ENCODE measurements at regions not wholly inside any gene's neighbourhood (a gene's known extent, or its start where the extent isn't known, plus 50 kb on each side); places are given as distances from the start of the nearest gene placed in this dataset.

DNA sequence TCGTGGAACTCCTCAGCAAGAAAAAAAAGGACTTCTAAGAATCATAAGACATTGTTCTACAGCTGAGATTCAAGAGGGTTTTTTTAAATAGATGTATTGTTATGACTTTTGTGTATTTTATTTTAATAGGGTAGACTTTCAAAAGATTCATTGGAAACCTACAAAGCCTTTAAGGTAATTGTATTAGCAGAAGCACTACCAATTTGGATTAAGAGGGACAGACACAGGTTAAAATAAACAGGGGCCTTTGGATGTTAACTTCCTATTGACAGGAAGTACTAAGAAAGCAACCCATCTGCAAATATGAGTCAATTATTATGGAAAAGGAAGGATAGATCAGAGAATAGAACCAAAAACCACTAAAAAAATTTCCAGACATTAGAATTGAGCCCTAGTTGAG lies 153.5 kb downstream of the HDGFL1 start:
- TF ChIP-seq, protein P1, sequence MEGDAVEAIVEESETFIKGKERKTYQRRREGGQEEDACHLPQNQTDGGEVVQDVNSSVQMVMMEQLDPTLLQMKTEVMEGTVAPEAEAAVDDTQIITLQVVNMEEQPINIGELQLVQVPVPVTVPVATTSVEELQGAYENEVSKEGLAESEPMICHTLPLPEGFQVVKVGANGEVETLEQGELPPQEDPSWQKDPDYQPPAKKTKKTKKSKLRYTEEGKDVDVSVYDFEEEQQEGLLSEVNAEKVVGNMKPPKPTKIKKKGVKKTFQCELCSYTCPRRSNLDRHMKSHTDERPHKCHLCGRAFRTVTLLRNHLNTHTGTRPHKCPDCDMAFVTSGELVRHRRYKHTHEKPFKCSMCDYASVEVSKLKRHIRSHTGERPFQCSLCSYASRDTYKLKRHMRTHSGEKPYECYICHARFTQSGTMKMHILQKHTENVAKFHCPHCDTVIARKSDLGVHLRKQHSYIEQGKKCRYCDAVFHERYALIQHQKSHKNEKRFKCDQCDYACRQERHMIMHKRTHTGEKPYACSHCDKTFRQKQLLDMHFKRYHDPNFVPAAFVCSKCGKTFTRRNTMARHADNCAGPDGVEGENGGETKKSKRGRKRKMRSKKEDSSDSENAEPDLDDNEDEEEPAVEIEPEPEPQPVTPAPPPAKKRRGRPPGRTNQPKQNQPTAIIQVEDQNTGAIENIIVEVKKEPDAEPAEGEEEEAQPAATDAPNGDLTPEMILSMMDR (conservative IDR thresholded peaks at IDR 0.05; ENCODE audit: low read depth) = no peak
- CTCF ChIA-PET = no interaction called here
- POLR2A ChIA-PET (ENCODE audit: low non-redundant PET) = no interaction called here
- no peak for DNase-seq (ENCODE audit: low spot score)
- no peak overlapping the region for H3K27ac ChIP-seq

DNA sequence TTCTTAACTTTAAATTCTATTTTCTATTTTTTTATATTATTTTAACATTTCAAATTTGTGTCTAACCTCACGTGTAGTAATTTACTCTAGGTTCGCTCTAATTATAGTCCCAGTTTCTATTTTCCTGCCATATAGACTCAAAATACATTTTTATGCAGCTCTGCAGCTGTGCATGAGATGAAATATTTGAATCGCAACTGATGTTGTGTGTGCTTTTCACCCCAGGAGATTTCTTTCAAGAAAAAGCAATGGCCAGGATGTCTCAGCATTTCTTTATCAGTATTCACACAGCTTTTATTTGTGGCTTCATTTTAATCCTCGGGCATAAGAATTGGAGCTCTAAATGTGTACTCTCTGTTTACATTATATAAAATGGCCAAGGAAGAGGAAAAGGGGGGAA lies 157.6 kb downstream of the HDGFL1 start:
- CTCF ChIA-PET = no interaction called here
- no peak overlapping the region for H3K27ac ChIP-seq
- TF ChIP-seq, protein P1 (conservative IDR thresholded peaks at IDR 0.05; ENCODE audit: low read depth) = no peak
- DNase-seq (ENCODE audit: low spot score) = no peak
- POLR2A ChIA-PET (ENCODE audit: low non-redundant PET) = no interaction called here

DNA sequence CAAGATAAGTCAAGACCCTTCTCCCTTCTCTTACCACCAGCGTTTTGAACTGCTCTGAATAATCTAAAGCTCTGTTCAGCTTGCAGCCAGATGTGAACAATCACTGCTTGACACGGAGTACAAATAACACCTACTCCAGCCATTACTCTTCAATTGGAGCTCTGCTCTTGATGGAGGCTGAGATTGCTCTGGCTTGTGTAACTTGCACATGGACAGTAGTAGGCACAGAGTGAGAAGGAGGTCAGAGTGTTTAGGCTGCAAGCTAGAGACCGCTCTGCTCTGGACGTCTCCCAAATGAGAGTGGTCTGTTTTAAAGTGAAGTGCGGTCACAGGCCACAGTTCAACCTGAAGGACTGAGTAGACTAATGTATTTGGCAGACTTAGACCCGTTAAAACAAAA lies 158.3 kb downstream of the HDGFL1 start:
- TF ChIP-seq, protein P1 (conservative IDR thresholded peaks at IDR 0.05; ENCODE audit: low read depth) = no peak
- H3K27ac ChIP-seq = no peak overlapping the region
- POLR2A ChIA-PET (ENCODE audit: low non-redundant PET) = no interaction called here
- CTCF ChIA-PET = no interaction called here
- no peak for DNase-seq (ENCODE audit: low spot score)

DNA sequence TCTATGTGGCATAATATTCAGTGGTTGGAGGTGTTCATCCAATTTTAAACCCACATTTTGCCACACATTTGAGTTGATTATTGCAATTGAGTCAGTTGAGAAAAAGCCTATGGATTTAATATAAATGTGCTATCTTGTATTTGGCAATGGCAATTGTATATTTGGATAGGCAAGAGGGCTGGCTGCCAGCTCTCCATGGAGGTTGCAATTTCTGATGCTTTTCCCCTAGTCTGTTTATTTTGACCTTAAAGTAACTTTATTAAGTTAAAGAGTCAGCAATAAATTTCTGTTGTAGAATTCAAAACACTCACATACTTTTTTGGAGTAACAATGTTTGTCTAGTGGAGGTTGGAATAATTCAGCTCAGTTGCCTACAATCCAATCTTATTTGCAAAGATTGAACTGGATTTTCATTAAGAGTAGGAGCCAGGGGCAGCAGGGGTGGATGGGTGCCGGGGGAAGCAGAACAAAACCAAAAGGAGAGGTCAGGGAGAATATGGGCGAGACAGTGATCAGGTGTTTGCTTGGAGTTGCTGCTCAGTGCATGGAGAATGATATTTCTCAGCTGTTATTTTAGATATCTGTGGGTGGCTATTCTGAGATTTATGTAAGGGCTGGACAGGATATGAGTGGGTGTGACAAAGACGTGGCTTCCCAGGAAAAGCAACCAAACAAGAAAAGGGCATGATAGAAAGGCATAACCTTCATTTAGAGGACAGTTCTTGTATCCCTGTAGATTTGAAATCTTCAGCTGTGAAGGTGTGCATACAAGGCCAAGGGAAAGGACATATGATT lies 163.0 kb downstream of the HDGFL1 start:
- no peak overlapping the region for H3K27ac ChIP-seq
- CTCF ChIA-PET = no interaction called here
- TF ChIP-seq, protein P1 (conservative IDR thresholded peaks at IDR 0.05; ENCODE audit: low read depth) = no peak
- POLR2A ChIA-PET (ENCODE audit: low non-redundant PET) = no interaction called here
- DNase-seq (ENCODE audit: low spot score) = no peak

DNA sequence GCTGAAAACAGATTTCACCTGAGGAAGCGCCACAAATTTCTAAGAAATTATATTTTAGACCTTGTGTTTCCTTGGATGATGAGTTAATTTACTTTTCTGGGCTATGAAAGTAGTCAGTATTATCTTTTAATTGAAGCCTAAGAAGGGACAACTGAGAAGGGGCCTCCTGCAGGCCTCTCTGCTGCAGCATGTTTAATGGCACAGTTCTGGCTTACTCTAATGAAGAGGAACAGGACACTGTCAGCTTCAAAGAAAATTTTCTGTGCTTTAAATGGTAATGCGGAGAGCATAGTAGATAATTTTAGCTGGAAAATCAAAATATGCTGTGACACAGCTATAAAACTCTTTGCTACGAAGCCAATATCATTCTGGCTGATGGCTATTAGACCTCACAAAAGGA lies 167.4 kb downstream of the HDGFL1 start:
- TF ChIP-seq, protein P1 (conservative IDR thresholded peaks at IDR 0.05; ENCODE audit: low read depth) = no peak
- DNase-seq (ENCODE audit: low spot score) = no peak
- ChIA-PET CTCF (no interaction called here), POLR2A (ENCODE audit: low non-redundant PET) (no interaction called here)
- no peak overlapping the region for H3K27ac ChIP-seq

DNA sequence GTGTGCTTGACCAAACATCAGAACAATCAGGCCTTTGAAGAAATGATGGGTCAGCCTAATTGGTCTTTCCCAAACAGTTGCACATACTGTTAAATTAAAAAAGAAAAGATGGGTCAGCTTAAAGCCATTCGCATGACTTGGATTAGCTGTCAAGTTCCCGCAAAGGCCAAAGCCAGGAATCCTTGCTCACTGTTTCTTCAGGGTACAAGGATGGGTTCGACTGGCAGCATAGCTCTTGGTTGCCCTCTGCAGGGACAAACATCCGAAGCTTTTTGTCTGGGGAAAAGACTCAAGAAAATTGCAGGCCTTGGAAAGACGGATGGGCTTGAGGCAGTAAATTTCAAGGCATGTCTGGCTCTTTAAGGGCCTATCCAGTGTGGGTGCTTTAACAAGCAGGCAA lies 168.0 kb downstream of the HDGFL1 start:
- CTCF ChIA-PET = no interaction called here
- TF ChIP-seq, protein P1 (conservative IDR thresholded peaks at IDR 0.05; ENCODE audit: low read depth) = no peak
- POLR2A ChIA-PET (ENCODE audit: low non-redundant PET) = no interaction called here
- no peak overlapping the region for H3K27ac ChIP-seq
- DNase-seq (ENCODE audit: low spot score) = no peak
